CD14-positive monocyte (primary cell): ENCODE measurements at regions not wholly inside any gene's neighbourhood (a gene's known extent, or its start where the extent isn't known, plus 50 kb on each side); places are given as distances from the start of the nearest gene placed in this dataset.

ENCODE experiments used
- DNase-seq, 3 donors: peaks; one replicate each; pipeline ENCODE4 v3.0.0-alpha.2; 2011 to 2022
- H2AFZ ChIP-seq: 2 replicates; pipeline ENCODE4 v1.6.0; 2012; ENCODE audit warnings: mild to moderate bottlenecking, low read depth, low read length, inconsistent platforms; ENCODE audit not compliant: insufficient read depth, poor library complexity, severe bottlenecking
- H3K27ac ChIP-seq, 2 donors: 1 replicate in 1 of 2; 2 replicates in 1 of 2; pipeline ENCODE4 v1.5.1; 2012 to 2013; ENCODE audit warnings: low read length in 2 of 2, control low read depth in 1 of 2, inconsistent platforms in 1 of 2, low read depth in 1 of 2, mild to moderate bottlenecking in 1 of 2
- H3K27me3 ChIP-seq, 2 donors: one replicate each; pipeline versions ENCODE4 v1.6.0 to v1.6.1; 2011 to 2013; ENCODE audit warnings: low read length in 2 of 2; ENCODE audit not compliant: control insufficient read depth in 2 of 2, insufficient read depth in 2 of 2
- H3K36me3 ChIP-seq, 2 donors: replicated peaks in 1 of 2; 1 replicate in 1 of 2; 2 replicates in 1 of 2; pipeline versions ENCODE4 v1.5.1 to v1.6.1; 2012 to 2013; ENCODE audit warnings: low read length in 2 of 2, control low read depth in 1 of 2, inconsistent platforms in 1 of 2, mild to moderate bottlenecking in 1 of 2; ENCODE audit not compliant: insufficient read depth in 2 of 2, control insufficient read depth in 1 of 2
- H3K4me1 ChIP-seq, 2 donors: 1 replicate in 1 of 2; 2 replicates in 1 of 2; pipeline versions ENCODE4 v1.5.1 to v1.6.1; 2012 to 2013; ENCODE audit warnings: low read length in 2 of 2, control low read depth in 1 of 2, inconsistent platforms in 1 of 2, mild to moderate bottlenecking in 1 of 2, moderate library complexity in 1 of 2; ENCODE audit not compliant: insufficient read depth in 2 of 2, control insufficient read depth in 1 of 2
- H3K4me2 ChIP-seq: replicated peaks from 2 replicates; pipeline ENCODE3; 2012; ENCODE audit warnings: low read length, moderate library complexity, mild to moderate bottlenecking; ENCODE audit not compliant: poor library complexity, severe bottlenecking; ENCODE audit errors: extremely low read depth
- H3K4me3 ChIP-seq, 3 experiments: fragments of 200-600 bp in 1 of 3; sonication (generic) in 1 of 3; replicated peaks in 1 of 3; 1 replicate in 2 of 3; 2 replicates in 1 of 3; pipeline ENCODE4 v1.5.1; 2011 to 2013; ENCODE audit warnings: low read length in 3 of 3, mild to moderate bottlenecking in 3 of 3, control low read depth in 2 of 3, low read depth in 2 of 3, inconsistent platforms in 1 of 3, moderate library complexity in 1 of 3
- H3K79me2 ChIP-seq: 2 replicates; pipeline ENCODE4 v1.6.0; 2012; ENCODE audit warnings: mild to moderate bottlenecking, control low read depth, inconsistent platforms, low read length, moderate library complexity; ENCODE audit not compliant: insufficient read depth
- H3K9ac ChIP-seq: 2 replicates; pipeline ENCODE4 v1.6.0; 2017; ENCODE audit warnings: low read length, mild to moderate bottlenecking; ENCODE audit not compliant: insufficient read depth, poor library complexity, severe bottlenecking
- H3K9me3 ChIP-seq, 2 donors: replicated peaks in 1 of 2; 1 replicate in 1 of 2; 2 replicates in 1 of 2; pipeline versions ENCODE4 v1.5.1 to v1.6.1; 2012 to 2013; ENCODE audit warnings: low read length in 2 of 2, control low read depth in 1 of 2; ENCODE audit not compliant: control insufficient read depth in 1 of 2, insufficient read depth in 1 of 2
- H4K20me1 ChIP-seq: 2 replicates; pipeline ENCODE4 v1.6.0; 2012; ENCODE audit warnings: mild to moderate bottlenecking, low read length, control low read depth, moderate library complexity; ENCODE audit not compliant: insufficient read depth
- H3K27ac Mint-ChIP-seq, 7 donors: one replicate each; pipeline ENCODE4 v1.8.0; 2020; ENCODE audit warnings: mild to moderate bottlenecking in 7 of 7, mixed read lengths in 7 of 7, moderate library complexity in 6 of 7, inconsistent platforms in 2 of 7
- H3K27me3 Mint-ChIP-seq, 3 donors: one replicate each; pipeline ENCODE4 v1.8.0; 2021 to 2022; ENCODE audit warnings: low read depth in 3 of 3, mild to moderate bottlenecking in 3 of 3, mixed read lengths in 3 of 3, moderate library complexity in 3 of 3, inconsistent platforms in 1 of 3
- H3K36me3 Mint-ChIP-seq, 2 donors: one replicate each; pipeline ENCODE4 v1.8.0; 2020; ENCODE audit warnings: mixed read lengths in 2 of 2, inconsistent platforms in 1 of 2, mild to moderate bottlenecking in 1 of 2
- H3K4me1 Mint-ChIP-seq: one replicate; pipeline ENCODE4 v1.8.0; 2020; ENCODE audit warnings: mild to moderate bottlenecking, mixed read lengths
- H3K4me3 Mint-ChIP-seq, 2 donors: one replicate each; pipeline ENCODE4 v1.8.0; 2020; ENCODE audit warnings: mild to moderate bottlenecking in 2 of 2, mixed read lengths in 2 of 2, moderate library complexity in 1 of 2
- H3K9me3 Mint-ChIP-seq, 7 donors: one replicate each; pipeline ENCODE4 v1.8.0; 2020 to 2022; ENCODE audit warnings: mixed read lengths in 7 of 7, mild to moderate bottlenecking in 6 of 7, moderate library complexity in 6 of 7, inconsistent platforms in 2 of 7
- CTCF ChIP-seq: fragments of 200-600 bp; IDR thresholded peaks from one replicate; pipeline ENCODE4 v1.8.0; 2022; ENCODE audit warnings: antibody characterized with exemption, mild to moderate bottlenecking
- WGBS: methylation state at CpG from one replicate; pipeline ENCODE4 v1.1.5; 2013; ENCODE audit warnings: missing lambda C conversion rate; ENCODE audit not compliant: insufficient coverage; 5-methylcytosine and 5-hydroxymethylcytosine counted together
- intact Hi-C, 2 donors: fragments of 100-400 bp; cut with micrococcal nuclease; formaldehyde crosslinking; loops; one replicate each; pipeline versions ENCODE4 v1.15.0 to v1.15.1; 2023

- Histone ChIP-seq H3K4me2 (no peak overlapping the region), H3K9ac (no peak overlapping the region), H4K20me1 (no peaks in the 10 kb centered on the region), H3K4me3 (no peak overlapping the region), H3K27me3 (no peaks in the 10 kb centered on the region), H3K27ac (no peak overlapping the region), H3K79me2 (no peaks in the 10 kb centered on the region), H3K9me3 (no peaks in the 10 kb centered on the region), H3K4me1 (no peaks in the 10 kb centered on the region), H2AFZ (no peak overlapping the region), H3K36me3 (no peaks in the 10 kb centered on the region)
- DNase-seq = no peak
- WGBS = no CpG with 5 or more reads among the region's 3 CpGs
- peaks cover 3% of the 10 kb centered on the region in 3 donors for H3K27me3 Mint-ChIP-seq
- no peak overlapping the region for H3K4me3 Mint-ChIP-seq
- intact Hi-C loops = no loop called here
- no peaks in the 10 kb centered on the region for H3K4me1 Mint-ChIP-seq
- TF ChIP-seq CTCF = no peak
- no peak overlapping the region for H3K27ac Mint-ChIP-seq
- H3K36me3 Mint-ChIP-seq = no peaks in the 10 kb centered on the region
- H3K9me3 Mint-ChIP-seq = no peaks in the 10 kb centered on the region
Observed at GRCh38 chr3:98985431-98985830, 83.9 kb upstream of the DCBLD2 start.

- Histone ChIP-seq H3K4me1 (no peaks in the 10 kb centered on the region), H3K9me3 (no peaks in the 10 kb centered on the region), H3K4me2 (no peak overlapping the region), H4K20me1 (no peaks in the 10 kb centered on the region), H3K27ac (no peak overlapping the region), H2AFZ (no peak overlapping the region), H3K36me3 (no peaks in the 10 kb centered on the region), H3K9ac (no peak overlapping the region), H3K79me2 (no peaks in the 10 kb centered on the region), H3K4me3 (no peak overlapping the region), H3K27me3 (no peaks in the 10 kb centered on the region)
- TF ChIP-seq CTCF = no peak
- no peak overlapping the region for H3K4me3 Mint-ChIP-seq
- intact Hi-C loops = no loop called here
- DNase-seq = no peak
- no peaks in the 10 kb centered on the region for H3K9me3 Mint-ChIP-seq
- H3K4me1 Mint-ChIP-seq = no peaks in the 10 kb centered on the region
- no peak overlapping the region for H3K27ac Mint-ChIP-seq
- no CpG with 5 or more reads among the region's 1 CpG for WGBS
- peaks cover 2 to 3% (median 2%) of the 10 kb centered on the region in 3 donors for H3K27me3 Mint-ChIP-seq
- H3K36me3 Mint-ChIP-seq = no peaks in the 10 kb centered on the region
Observed at GRCh38 chr3:98984024-98984423, 82.5 kb upstream of the DCBLD2 start.
